ENCODE measurements at regions not wholly inside any gene's neighbourhood (a gene's known extent, or its start where the extent isn't known, plus 50 kb on each side); places are given as distances from the start of the nearest gene placed in this dataset.
A peak's percentile ranks its signal among the peaks of the same experiment; 100 is the strongest.

DNA sequence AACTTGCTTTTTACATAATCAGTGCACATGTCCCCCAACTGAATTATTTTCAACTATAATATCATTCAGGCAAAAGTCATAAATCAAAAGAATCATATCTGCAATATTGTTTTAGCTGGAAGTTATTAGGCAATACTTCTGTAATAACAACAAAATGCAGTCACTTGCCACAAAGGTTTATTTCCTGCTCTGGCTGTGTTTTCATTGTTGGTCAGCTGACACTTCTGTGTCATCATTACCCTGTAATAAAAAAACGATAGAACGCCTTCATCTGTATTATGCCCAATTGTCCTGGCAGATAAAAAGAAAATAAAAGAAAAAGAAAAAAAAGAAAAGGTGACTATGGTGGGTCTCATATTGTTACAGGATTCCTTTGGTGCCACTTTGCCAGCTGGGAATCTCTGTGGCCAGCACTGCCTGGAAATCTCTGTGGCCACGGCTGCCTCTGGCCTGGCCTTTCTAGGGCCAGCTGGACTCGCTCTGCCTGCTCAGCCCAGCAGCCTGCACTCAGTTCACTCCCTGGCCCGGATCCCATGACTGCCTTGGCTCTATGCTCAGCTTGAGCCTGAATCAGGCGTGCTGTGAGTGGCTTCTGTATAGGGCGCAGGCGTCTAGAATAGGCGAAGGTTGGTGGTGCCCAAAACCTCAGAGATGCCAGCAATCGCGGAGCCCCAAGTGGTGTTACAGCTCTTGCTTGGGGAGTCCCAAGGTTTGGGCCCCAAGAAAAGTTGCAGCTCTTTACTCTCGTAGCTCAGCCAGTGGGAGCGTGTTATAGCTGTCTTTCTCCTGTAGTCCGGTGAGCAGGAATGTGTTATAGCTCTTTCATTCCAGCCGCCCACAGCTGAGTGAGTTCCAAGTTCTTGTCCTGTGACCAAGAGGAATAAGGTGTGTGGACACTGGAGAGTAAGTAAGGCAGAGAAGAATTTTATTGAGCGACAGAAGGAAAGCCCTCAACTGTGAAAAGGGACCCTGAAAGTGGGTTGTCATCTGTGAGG, 1227.1 kb downstream of the SLITRK1 start:
- TF ChIP-seq POLR2AphosphoS5 (IDR thresholded peaks at IDR 0.05) (peak in 1 of 2 donors; percentile 37), CTCF (IDR thresholded peaks at IDR 0.05) (no peak), POLR2A (IDR thresholded peaks at IDR 0.05) (no peak)

All from upper lobe of left lung (tissue), 4 donors.